ENCODE measurements at regions not wholly inside any gene's neighbourhood (a gene's known extent, or its start where the extent isn't known, plus 50 kb on each side); places are given as distances from the start of the nearest gene placed in this dataset.

- no peak for DNase-seq (ENCODE audit: low read depth, low spot score)
These were observed 50.1 kb upstream of the ADRA2C start for GRCh38 chr4:3715855-3716630.

DNA sequence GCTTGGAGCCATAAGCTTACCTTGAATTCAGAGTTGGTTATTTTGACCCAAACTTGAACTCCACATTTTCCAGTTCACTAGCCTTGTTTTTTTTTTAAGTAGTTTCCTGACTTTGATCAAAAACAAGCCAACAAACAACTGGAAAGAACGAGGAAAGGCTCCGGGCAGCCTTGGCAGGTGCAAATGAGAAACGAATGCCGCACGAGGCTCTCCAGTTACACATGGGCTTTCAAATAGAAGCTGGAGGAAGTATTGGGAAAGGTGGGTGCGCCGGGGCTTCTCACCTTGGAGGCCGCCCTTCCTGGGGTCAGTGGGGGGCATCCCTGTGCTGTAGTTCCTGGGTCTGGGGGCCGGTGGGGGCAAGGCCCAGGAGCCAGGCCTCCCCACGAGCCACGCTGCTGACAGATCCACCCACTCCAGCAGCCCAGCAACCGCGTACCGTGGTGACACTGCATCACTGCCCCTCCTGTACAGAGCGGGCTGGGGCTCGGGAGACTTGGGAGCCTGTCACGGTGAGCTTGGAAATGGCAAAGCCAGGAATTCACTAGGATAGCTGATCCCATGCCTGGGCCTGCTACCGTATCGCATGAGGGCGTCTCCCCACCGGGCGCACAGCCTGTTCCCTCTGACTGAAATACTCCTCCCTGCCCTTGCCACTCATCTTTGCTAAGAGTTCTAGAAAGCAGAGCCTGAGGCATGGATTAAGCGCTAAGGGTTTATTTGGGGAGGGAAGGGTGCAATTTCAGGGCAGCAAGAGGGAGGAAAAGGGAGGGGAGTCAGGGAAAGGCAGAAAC, 50.9 kb upstream of the ADRA2C start:
- DNase-seq (ENCODE audit: low read depth, low spot score) = no peak

- DNase-seq (ENCODE audit: low read depth, low spot score) = no peak
These were observed 51.6 kb upstream of the ADRA2C start for GRCh38 chr4:3714642-3715001.

DNA sequence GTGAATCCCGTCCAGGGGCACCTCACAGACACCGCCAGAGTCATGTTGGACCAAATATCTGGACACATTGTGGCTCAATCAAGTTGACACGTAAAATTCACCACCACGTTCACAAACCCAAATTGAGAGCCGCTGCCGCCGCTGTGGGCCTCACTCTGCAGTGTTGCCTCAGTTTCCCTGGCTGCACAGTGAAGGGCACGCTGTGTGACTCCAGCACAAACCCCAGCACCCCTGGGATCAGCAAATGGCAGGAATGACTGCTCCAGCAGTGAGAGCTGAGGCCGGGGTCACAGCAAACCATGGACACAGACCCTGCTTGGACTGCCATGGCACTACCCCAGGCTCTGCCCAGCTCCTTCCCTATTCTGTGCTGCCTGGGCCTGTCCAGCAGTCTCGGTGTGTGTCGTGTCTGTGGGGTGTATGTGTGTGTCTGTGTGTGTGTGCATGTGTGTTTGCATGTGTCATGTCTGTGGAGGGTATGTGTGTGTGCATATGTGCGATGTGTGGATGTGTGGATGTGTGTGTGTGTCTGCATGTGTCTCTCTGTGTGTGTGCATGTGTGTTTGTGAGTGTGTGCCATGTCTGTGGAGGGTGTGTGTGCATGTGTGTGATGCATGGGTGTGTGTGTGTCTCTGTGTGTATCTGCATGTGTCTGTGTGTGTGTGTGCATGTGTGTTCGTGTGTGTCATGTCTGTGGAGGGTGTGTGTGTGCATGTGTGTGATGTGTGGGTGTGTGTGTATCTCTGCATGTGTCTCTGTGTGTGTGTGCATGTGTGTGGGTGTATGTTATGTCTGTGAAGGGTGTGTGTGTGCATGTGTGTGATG, 52.2 kb upstream of the ADRA2C start:
- DNase-seq (ENCODE audit: low read depth, low spot score) = no peak

DNA sequence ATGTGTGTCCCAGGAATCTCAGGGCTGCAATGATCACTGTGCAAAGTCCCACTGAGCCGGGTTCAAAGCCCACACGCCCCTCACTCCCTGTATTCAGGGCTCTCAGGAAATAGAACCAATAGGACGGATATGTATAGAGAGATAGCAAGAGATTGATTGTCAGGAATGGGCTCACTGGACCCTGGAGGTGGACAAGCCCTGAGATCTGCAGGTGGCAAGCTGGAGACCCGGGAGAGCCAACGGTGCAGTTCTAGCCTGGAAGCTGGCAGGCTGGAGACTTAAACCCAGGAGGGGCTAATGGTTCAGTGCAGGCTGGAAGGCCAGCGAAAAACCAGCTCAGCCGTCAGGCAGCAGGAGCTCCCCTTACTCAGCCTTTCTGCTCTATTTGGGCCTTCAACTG, 52.8 kb upstream of the ADRA2C start:
- DNase-seq (ENCODE audit: low read depth, low spot score) = no peak

DNA sequence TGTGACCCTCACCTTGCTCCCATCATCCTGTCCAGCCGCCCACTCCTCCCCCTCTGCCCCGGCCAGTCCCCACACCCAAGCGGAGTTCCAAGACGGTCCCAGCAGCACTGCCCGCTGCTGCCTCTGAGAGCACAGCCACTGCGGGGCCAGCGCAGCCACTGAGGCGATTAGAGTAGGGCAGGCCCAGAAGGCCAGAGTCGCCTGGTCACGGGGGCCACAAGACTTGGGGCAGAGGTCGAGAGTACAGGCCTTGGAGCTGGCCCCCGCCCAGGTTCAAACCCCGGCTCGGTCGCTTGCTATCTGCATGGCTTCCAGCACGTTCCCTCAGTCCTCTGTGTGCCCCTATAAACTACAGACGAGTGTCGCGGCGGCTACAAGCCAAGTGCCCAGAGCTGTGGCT, 53.2 kb upstream of the ADRA2C start:
- DNase-seq (ENCODE audit: low read depth, low spot score) = no peak

DNA sequence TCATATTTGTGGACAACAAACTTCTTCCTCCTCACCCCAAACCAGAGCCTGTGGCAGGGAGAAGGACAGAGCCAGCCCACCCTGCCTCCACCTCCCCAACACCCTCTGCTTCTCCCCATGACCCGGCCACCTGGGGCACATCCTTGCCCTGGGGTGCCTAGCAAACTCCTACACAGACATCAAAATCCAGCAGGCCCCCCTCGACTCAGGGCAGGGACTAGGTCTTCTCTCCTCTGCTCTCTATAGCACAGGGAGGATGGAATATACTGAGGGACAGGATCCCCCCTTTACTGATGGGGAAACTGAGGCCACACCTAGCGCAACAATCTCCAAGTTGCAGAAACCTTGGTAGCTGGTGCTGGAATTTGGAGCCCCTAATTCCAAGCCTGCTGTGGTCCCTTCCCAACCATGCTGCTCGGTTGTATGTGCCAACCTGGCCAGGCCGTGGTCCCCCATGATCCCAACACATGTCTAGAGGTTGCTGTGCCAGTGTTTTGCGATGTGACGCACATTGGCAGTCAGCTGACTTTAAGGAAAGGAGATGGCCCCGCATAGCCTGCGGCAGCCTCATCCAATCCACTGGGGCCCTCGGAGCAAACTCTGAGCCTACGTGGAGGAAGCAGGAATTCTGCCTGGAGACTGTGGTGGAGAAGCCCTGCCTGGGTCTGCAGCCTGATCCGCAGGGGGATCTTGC, 53.9 kb upstream of the ADRA2C start:
- DNase-seq (ENCODE audit: low read depth, low spot score) = no peak

DNA sequence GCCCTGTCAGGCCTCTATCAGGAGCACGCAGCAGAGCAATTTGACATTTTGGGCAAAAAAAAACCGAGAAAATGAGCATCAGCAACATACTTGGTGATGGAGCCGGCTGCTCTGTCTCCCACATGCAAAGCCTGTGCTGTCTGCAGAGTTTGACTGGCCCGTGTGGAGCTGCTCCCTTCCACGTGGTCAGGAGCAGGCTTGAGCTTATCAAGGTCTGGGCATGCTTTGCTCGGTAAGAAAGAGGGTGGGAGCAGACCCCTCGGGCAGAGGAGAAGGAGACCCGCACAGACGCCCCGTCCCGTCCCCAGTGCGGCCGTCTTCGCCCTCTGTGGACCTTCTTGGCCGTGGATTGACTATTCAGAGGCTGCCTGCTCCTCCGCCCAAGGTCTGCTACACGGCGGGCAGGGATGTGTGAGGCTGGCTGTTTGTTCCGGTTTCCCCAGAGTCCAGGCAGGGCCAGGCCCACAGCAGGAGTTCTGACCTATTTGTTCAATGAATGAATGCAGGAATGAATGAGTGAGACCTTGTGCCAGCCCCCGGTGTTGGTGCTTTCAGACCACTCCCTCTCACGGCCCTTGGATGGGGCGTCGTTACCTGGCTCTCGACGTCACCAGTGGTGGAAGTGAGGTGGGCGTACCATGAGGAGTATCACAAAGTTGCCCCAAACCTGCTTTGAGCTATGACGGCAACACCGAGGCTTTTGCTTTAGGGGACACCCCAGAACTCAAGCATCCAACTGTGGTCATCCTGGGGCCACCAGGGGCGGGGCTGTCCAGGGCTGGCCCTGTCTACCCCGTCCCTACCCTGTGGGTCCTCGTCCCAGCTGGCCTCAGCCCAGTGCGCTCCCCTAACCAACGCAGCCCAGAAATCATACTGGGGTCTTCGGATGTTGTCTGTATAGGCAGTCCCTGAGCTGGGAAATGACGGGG, 54.7 kb upstream of the ADRA2C start:
- no peak for DNase-seq (ENCODE audit: low read depth, low spot score)

GRCh38 chr4:3710451-3711182, 55.6 kb upstream of the ADRA2C start:
- no peak for DNase-seq (ENCODE audit: low read depth, low spot score)

GRCh38 chr4:3709846-3710441, 56.2 kb upstream of the ADRA2C start:
- no peak for DNase-seq (ENCODE audit: low read depth, low spot score)

DNA sequence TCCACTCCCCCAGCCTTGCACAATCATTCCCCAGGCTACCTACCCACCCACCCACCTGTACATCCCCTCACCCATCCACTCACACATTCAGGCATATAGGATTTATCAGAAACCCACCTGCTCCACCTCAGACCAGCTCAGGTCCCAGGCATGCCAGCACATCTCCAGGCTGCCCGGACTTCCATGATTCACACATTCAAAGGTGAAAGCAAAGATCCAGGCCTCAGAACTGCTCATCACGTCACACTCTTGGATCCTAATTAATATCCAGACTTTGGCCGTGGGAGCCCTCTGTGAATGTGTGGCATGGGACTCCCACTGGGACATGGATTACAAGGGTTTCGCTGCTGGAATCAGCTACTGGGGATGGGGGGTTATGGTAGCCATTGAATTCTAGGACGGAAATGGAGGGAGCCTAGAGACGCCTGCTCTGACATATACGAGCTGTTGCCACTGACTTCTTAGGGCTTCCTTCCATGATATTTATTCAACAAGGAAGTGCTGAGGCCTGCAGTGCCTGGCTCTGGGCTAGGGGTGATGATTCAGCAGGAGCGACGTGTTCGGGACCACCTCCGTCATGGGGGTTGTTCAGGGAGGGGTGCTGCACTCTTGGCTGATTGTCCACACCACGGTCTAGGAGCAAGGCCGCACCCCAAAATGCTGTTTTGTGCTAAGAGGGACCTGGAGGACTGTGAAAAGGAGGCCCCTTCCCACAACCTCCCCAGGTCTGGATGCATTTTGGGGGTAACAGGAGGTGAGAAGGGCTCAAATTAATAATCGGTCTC, 56.9 kb upstream of the ADRA2C start:
- DNase-seq (ENCODE audit: low read depth, low spot score) = no peak

- DNase-seq (ENCODE audit: low read depth, low spot score) = no peak
These were observed 57.6 kb upstream of the ADRA2C start for GRCh38 chr4:3708611-3709010.

DNA sequence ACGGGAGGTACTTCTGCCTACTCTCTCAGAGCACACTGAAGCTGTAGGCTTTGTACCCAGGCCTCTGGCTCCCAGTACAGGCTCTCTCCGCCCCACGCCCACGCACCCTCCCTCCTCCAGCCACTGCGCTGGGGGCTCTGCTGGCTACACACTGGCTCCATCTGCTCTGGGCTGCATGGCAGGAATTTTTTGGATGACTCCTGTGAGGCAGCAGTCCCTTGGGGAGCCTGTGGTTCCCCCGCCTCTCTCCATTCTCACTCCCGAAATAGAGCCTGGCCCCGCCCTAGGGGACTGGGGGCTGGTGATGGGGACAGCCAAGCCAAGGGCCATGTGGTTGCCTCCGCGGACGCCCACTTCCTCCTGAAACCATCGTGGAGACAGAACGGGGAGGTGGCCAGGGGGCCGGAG, 58.1 kb upstream of the ADRA2C start:
- DNase-seq (ENCODE audit: low read depth, low spot score) = no peak

DNA sequence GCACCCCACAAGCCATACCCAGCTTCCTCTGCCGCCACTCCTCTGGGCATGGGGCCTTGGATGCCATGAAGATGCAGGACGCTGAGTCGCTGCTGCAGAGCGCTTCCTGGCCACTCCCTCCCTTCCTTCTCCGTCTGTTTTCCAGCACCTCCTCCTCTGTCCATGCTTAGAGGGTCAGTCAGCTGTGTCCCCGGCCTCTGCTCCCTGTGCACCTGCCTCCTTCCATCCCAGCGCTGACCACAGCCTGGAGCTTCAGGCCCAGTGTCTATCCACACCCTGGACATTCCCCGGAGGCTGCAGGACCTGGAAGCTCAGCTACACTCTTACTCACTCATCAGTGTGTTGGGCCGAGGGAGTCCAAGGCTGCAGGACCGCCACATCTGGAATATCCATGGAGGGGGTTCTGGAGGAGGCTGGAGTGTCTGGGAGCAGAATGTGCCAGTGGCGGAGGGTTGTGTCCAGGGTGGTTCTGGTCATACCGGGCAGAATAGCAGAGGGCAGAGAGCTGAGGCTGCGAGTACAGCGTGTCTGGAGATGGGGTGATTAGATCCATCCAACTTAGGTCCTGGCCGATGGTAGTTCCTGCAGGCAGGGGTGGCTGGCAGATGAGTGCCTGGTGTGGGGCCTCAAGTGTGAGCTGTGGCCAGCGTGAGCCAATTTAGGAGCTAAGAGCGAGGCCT, 58.6 kb upstream of the ADRA2C start:
- no peak for DNase-seq (ENCODE audit: low read depth, low spot score)

DNA sequence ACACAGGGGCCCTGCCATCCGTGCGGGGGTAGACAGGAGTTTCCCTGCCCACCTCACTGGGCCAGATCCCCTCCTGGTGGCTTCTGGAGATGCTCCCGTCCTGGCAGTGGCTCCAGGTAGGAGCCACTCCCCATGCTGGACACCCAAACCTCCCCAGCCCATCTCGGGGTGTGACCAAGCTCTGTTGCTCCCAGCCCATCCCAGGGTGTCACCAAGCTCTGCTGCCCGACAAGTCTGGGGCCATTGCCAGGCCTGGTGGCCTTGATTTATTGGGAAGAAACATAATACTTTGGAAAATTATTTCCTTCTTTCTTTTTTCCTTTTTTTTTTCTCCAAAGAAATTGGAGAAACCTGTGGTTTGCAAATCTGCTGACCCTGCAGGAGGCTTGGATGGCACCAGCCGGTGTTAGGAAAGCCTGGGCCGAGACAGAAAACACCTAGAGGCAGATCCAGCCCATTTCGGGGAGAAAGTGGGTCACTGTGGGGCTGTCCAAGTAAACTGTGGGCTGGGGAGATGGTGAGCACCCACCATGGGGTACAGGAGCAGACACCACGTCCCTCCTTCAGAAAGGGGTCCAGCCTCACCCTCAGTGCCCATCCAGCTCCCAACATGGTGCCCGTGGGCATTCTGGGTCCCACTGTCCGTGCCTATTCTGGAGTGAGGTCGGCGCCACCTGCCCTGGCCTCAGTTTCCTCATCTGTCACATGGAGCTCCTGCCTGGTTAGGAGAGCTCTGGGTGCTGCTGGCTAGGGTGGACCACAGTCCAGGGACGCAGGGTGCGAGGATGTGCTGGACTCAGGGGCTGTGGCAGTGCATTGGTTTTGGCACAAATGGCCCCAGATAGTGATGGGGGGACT, 59.4 kb upstream of the ADRA2C start:
- no peak for DNase-seq (ENCODE audit: low read depth, low spot score)

DNA sequence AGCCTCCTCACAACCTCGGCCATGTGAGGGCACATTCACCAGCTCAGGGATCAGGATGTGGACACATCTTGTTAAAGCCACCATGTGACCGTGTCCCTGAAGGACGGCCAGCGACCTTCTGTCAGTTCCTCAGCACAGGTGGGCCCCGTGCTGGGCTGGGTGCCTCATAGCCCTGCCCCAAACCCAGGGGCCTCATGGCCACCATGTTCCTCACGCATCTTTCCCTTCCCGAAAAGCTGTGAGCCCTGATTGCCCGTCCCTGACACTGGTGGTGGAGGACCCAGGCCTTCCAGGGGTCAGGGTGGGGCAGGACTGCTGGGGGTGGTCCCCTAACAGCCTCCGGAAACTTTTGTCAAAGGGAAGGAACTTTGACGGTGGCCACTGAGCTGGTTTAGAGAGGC, 60.1 kb upstream of the ADRA2C start:
- no peak for DNase-seq (ENCODE audit: low read depth, low spot score)
